MCF 10A (cell line): ENCODE measurements at regions not wholly inside any gene's neighbourhood (a gene's known extent, or its start where the extent isn't known, plus 50 kb on each side); places are given as distances from the start of the nearest gene placed in this dataset.

Experiments used
- BruUV-seq: library from RNA; stranded (reverse); fragments of 400-500 nt; replicated peaks from 2 replicates; lab custom pipeline; 2021; lab: Mats Ljungman, UMichigan
- CTCF ChIA-PET: fragments of 300-600 bp; sonication (Branson Sonifier 250); formaldehyde crosslinking; extraction: SDS; loops from one replicate; lab custom pipeline; 2021; ENCODE audit warnings: antibody characterized with exemption, inconsistent platforms; lab: Yijun Ruan, JAX
- POLR2A ChIA-PET: fragments of 300-600, 350-650 bp; sonication (Branson Sonifier 250); formaldehyde crosslinking; extraction: SDS; loops from one replicate; lab custom pipeline; 2020; ENCODE audit warnings: antibody characterized with exemption, inconsistent platforms; lab: Yijun Ruan, JAX
- DNase-seq: peaks from one replicate; pipeline ENCODE4 v3.0.0-alpha.2; 2018; ENCODE audit not compliant: unreplicated experiment
- H3K27ac Mint-ChIP-seq: one replicate; pipeline ENCODE4 v1.8.0; 2022; ENCODE audit warnings: mild to moderate bottlenecking, low read depth, mixed read lengths; ENCODE audit not compliant: unreplicated experiment
- H3K27me3 Mint-ChIP-seq: one replicate; pipeline ENCODE4 v1.8.0; 2022; ENCODE audit warnings: mixed read lengths; ENCODE audit not compliant: insufficient read depth, unreplicated experiment
- H3K36me3 Mint-ChIP-seq: one replicate; pipeline ENCODE4 v1.8.0; 2022; ENCODE audit warnings: mild to moderate bottlenecking, moderate library complexity, mixed read lengths; ENCODE audit not compliant: insufficient read depth, unreplicated experiment
- H3K4me1 Mint-ChIP-seq: one replicate; pipeline ENCODE4 v1.8.0; 2022; ENCODE audit warnings: mixed read lengths; ENCODE audit not compliant: insufficient read depth, unreplicated experiment
- H3K4me3 Mint-ChIP-seq: one replicate; pipeline ENCODE4 v1.8.0; 2022; ENCODE audit warnings: mild to moderate bottlenecking, moderate library complexity, mixed read lengths; ENCODE audit not compliant: unreplicated experiment
- H3K9me3 Mint-ChIP-seq: one replicate; pipeline ENCODE4 v1.8.0; 2022; ENCODE audit warnings: mixed read lengths; ENCODE audit not compliant: unreplicated experiment
- CTCF ChIP-seq: fragments of 200-600 bp; IDR thresholded peaks from one replicate; pipeline ENCODE4 v1.8.0; 2022; ENCODE audit warnings: antibody characterized with exemption, mild to moderate bottlenecking; ENCODE audit not compliant: unreplicated experiment
- intact Hi-C: fragments of 100-400 bp; cut with micrococcal nuclease; formaldehyde crosslinking; loops from 2 replicates; pipeline ENCODE4 v1.14.1; 2022

- BruUV-seq = no TSS peak
- Mint-ChIP-seq H3K4me3 (no peak overlapping the region), H3K36me3 (no peaks in the 10 kb centered on the region), H3K9me3 (peaks cover 7% of the 10 kb centered on the region), H3K4me1 (peaks cover 8% of the 10 kb centered on the region), H3K27me3 (peaks cover 37% of the 10 kb centered on the region), H3K27ac (peak overlapping the region; percentile 16)
- DNase-seq = peak; percentile 6
- TF ChIP-seq CTCF = no peak
- intact Hi-C loops = no loop called here
- ChIA-PET POLR2A (no interaction called here), CTCF (no interaction called here)
These were observed 1609.2 kb upstream of the ACO1 start for GRCh38 chr9:30775236-30775635.

DNA sequence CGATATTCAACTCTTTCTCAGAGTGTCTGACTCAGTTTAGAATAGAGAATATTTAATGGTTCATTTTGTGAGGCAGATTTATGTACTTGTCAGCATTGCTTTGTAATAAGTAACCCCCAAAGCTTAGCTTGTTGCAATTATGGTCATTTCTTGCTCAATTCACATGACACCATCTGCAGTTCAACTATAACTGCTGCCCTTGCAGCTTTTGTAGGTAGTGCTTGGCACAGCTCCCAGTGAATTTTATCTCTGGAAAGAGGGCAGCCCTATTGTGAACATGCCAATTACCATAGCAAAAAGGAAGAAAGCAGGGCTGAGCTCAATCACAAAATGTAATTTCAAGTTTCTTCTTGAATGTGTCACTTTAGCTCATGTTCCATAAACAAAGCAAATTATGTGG lies 1587.7 kb upstream of the ACO1 start:
- no peak overlapping the region for H3K27ac Mint-ChIP-seq
- peaks cover 4% of the 10 kb centered on the region for H3K27me3 Mint-ChIP-seq
- ChIA-PET POLR2A (interaction anchor here (0.7 kb wide), 1 partner anchor 9 kb away, joined by 3 read pairs; no protein-coding TSS in a partner anchor), CTCF (no interaction called here)
- H3K9me3 Mint-ChIP-seq = no peaks in the 10 kb centered on the region
- no peak for TF ChIP-seq CTCF
- intact Hi-C loops = no loop called here
- BruUV-seq = no TSS peak
- DNase-seq = peak; percentile 5
- H3K4me3 Mint-ChIP-seq = no peak overlapping the region
- H3K36me3 Mint-ChIP-seq = no peaks in the 10 kb centered on the region
- no peaks in the 10 kb centered on the region for H3K4me1 Mint-ChIP-seq

GRCh38 chr9:30799527-30800101 lies 1584.8 kb upstream of the ACO1 start:
- Mint-ChIP-seq H3K4me3 (no peak overlapping the region), H3K27me3 (peaks cover 19% of the 10 kb centered on the region), H3K9me3 (no peaks in the 10 kb centered on the region), H3K36me3 (no peaks in the 10 kb centered on the region), H3K4me1 (no peaks in the 10 kb centered on the region), H3K27ac (no peak overlapping the region)
- ChIA-PET POLR2A (interaction anchor here (1.1 kb wide), 1 partner anchor 1084 kb away, joined by 3 read pairs; no protein-coding TSS in a partner anchor), CTCF (no interaction called here)
- intact Hi-C loops = no loop called here
- no peak for DNase-seq
- TF ChIP-seq CTCF = no peak
- BruUV-seq = no TSS peak

DNA sequence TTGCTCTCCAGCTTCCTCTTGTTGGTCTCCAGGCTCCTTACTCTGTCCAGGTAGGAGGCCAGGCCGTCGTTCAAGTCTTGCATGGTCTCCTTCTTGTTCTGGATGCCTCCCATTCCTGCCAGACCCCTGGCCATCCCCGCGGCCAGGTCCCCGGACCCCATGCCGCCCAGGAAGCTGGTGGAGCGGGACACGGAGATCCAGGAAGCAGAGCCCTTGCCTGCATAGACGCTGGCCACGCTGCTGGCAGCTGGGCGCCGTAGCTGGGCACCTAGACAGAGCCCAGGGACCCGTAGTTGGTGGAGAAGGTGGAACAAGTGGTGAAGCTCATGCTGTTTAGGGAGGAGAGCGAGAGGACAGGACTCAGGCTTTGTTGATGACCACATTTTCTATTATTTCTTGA lies 1584.0 kb upstream of the ACO1 start:
- ChIA-PET CTCF (no interaction called here), POLR2A (interaction anchor here (1.1 kb wide), 1 partner anchor 1085 kb away, joined by 3 read pairs; no protein-coding TSS in a partner anchor)
- no peaks in the 10 kb centered on the region for H3K9me3 Mint-ChIP-seq
- no peak for DNase-seq
- TF ChIP-seq CTCF = no peak
- H3K27me3 Mint-ChIP-seq = peaks cover 19% of the 10 kb centered on the region
- no TSS peak for BruUV-seq
- intact Hi-C loops = no loop called here
- H3K4me1 Mint-ChIP-seq = no peaks in the 10 kb centered on the region
- no peaks in the 10 kb centered on the region for H3K36me3 Mint-ChIP-seq
- no peak overlapping the region for H3K27ac Mint-ChIP-seq
- no peak overlapping the region for H3K4me3 Mint-ChIP-seq
